C4-2B (cell line): ENCODE measurements at regions not wholly inside any gene's neighbourhood (a gene's known extent, or its start where the extent isn't known, plus 50 kb on each side); places are given as distances from the start of the nearest gene placed in this dataset.
"Not testable (repeated sequence)": the region's sequence is repeated elsewhere in the genome, so short reads cannot be mapped to it uniquely, and the experiment has no call there.

ENCODE experiments used
- H3K27ac ChIP-seq: fragments of 450-650 bp; 2 replicates; pipeline ENCODE4 v1.5.1; 2017
- CTCF ChIP-seq: fragments of 450-650 bp; conservative IDR thresholded peaks from 2 replicates; pipeline ENCODE4 v1.5.1; 2017; ENCODE audit warnings: mild to moderate bottlenecking
- ZFX ChIP-seq: fragments of 450-650 bp; IDR thresholded peaks from 2 replicates; pipeline ENCODE4 v1.6.1; 2017

- TF ChIP-seq CTCF (no peak), ZFX (no peak)
These were observed 548.7 kb upstream of the CDH5 start for GRCh38 chr16:65817799-65818198.

GRCh38 chr16:65817066-65817465 is 549.4 kb upstream of the CDH5 start:
- no peak overlapping the region for H3K27ac ChIP-seq
- TF ChIP-seq CTCF (no peak), ZFX (no peak)

More at GRCh38 chr16:65817799-65818198, 548.7 kb upstream of the CDH5 start:
- H3K27ac ChIP-seq: no peak overlapping the region

- TF ChIP-seq ZFX: no peak
- TF ChIP-seq CTCF: no peak
- no peak overlapping the region for H3K27ac ChIP-seq
These were observed 549.9 kb upstream of the CDH5 start for GRCh38 chr16:65816556-65816955.

- TF ChIP-seq CTCF: no peak
- TF ChIP-seq ZFX: no peak
- no peak overlapping the region for H3K27ac ChIP-seq
These were observed 550.8 kb upstream of the CDH5 start for GRCh38 chr16:65815707-65816106.

GRCh38 chr16:65813879-65814278 is 552.6 kb upstream of the CDH5 start:
- peak overlapping the region; percentile 55 for H3K27ac ChIP-seq

GRCh38 chr16:65809627-65810026 is 556.9 kb upstream of the CDH5 start:
- peak overlapping the region; percentile 52 for H3K27ac ChIP-seq
- TF ChIP-seq CTCF (no peak), ZFX (no peak)

GRCh38 chr16:65808790-65809189 is 557.7 kb upstream of the CDH5 start:
- peak overlapping the region; percentile 52 for H3K27ac ChIP-seq
- TF ChIP-seq CTCF (no peak), ZFX (no peak)

- TF ChIP-seq CTCF: no peak
- no peak for TF ChIP-seq ZFX
- H3K27ac ChIP-seq: no peak overlapping the region
These were observed 558.6 kb upstream of the CDH5 start for GRCh38 chr16:65807858-65808257.

- not testable (repeated sequence) for H3K27ac ChIP-seq
These were observed 560.8 kb upstream of the CDH5 start for GRCh38 chr16:65805704-65806103.
